ENCODE measurements at regions not wholly inside any gene's neighbourhood (a gene's known extent, or its start where the extent isn't known, plus 50 kb on each side); places are given as distances from the start of the nearest gene placed in this dataset.

DNA sequence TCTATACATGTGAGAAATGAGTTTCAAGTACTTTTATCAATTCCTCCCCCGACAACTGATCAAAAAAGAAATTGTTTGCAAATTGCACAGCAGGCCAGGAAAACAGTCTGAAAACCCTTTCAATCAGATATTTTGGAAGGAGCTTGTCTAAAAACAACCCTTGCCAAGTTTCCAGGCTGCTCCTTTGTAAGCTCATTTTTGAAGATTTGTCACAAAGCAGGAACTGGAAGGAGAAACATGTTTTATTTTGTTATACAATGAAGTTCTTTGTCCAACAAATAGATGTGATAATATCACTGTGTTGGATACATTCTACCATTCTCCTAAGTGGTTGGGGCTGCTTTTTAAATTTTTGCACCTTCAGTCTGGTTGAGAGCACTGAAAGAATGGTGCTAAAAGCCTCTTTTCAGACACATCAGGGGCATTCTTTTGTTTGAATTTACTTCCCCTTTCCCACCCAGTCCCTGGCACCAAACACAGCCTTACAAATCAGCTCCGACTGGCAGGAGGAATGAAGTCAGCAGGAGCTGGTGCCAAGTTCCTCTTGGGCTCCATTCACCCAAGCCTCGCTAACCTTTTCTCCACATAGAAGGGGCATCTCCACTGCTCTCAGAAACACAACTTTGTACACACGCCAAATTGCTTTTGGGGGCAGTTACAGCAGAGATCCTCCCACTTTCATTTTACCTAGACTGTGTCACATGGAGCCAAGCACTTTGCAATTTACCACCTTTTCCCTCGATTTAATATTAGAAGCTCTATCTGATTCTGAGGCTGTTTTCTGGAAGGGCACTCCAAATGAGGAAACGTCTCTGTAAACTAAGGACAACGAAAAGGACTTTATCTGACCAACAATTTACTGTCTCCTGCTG is 88.0 kb downstream of the C1D start:
- intact Hi-C loops (cut with micrococcal nuclease) (no loop called here), dilution Hi-C loops (cut with MboI; ENCODE audit: extremely low pct_ligation_motif_present, low sequenced_read_pairs) (no loop called here)
- CTCF ChIA-PET: interaction anchor here (0.8 to 1.9 kb wide), 4 partner anchors 10 to 55 kb away, joined by 3 to 7 read pairs (median 4); no protein-coding TSS in a partner anchor
- H3K27me3 ChIP-seq (ENCODE audit: control insufficient read depth in 2 of 2, insufficient read depth in 2 of 2, low read length in 2 of 2): no peaks in the 10 kb centered on the region
- peak overlapping the region; percentile 56 for H2AFZ ChIP-seq (ENCODE audit: low read depth, low read length)
- no peaks in the 10 kb centered on the region for H3K79me2 ChIP-seq (ENCODE audit: control insufficient read depth, insufficient read depth, low read length)
- POLR2A ChIA-PET: no interaction called here
- no peaks in the 10 kb centered on the region for H3K9me3 ChIP-seq (replicated peaks; ENCODE audit: control insufficient read depth, insufficient read depth, low read length)
- no peak overlapping the region for H3K27ac ChIP-seq (ENCODE audit: insufficient read depth, low read depth, low read length)
- no peaks in the 10 kb centered on the region for H3K9me1 ChIP-seq (replicated peaks; ENCODE audit: control insufficient read depth, extremely low read depth, insufficient read depth, low read length)
- H3K36me3 ChIP-seq (ENCODE audit: control insufficient read depth in 2 of 2, extremely low read depth in 1 of 2, insufficient read depth in 2 of 2, low read length in 2 of 2): no peaks in the 10 kb centered on the region
- H3K4me1 ChIP-seq (ENCODE audit: control insufficient read depth, extremely low read depth, insufficient read depth, low read length): peaks cover 6% of the 10 kb centered on the region
- H3K9ac ChIP-seq (replicated peaks; ENCODE audit: extremely low read depth, insufficient read depth, low read length): no peak overlapping the region
- no peak overlapping the region for H3K4me3 ChIP-seq (replicated peaks in 1 of 3; ENCODE audit: insufficient read depth in 1 of 3, low read depth in 1 of 3, low read length in 3 of 3)
- H4K20me1 ChIP-seq (replicated peaks; ENCODE audit: control insufficient read depth, extremely low read depth, insufficient read depth, low read length): no peaks in the 10 kb centered on the region
- TF ChIP-seq, protein P1, sequence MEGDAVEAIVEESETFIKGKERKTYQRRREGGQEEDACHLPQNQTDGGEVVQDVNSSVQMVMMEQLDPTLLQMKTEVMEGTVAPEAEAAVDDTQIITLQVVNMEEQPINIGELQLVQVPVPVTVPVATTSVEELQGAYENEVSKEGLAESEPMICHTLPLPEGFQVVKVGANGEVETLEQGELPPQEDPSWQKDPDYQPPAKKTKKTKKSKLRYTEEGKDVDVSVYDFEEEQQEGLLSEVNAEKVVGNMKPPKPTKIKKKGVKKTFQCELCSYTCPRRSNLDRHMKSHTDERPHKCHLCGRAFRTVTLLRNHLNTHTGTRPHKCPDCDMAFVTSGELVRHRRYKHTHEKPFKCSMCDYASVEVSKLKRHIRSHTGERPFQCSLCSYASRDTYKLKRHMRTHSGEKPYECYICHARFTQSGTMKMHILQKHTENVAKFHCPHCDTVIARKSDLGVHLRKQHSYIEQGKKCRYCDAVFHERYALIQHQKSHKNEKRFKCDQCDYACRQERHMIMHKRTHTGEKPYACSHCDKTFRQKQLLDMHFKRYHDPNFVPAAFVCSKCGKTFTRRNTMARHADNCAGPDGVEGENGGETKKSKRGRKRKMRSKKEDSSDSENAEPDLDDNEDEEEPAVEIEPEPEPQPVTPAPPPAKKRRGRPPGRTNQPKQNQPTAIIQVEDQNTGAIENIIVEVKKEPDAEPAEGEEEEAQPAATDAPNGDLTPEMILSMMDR (IDR thresholded peaks at IDR 0.05; ENCODE audit: extremely low read depth in 1 of 2, insufficient read depth in 1 of 2, low read depth in 1 of 2, low read length in 2 of 2): no peak
- TF ChIP-seq FOS (IDR thresholded peaks at IDR 0.05; ENCODE audit: borderline replicate concordance, insufficient read depth, low read length) (no peak), POLR2A (IDR thresholded peaks at IDR 0.05; ENCODE audit: low read depth, low read length) (no peak), POLR2AphosphoS5 (IDR thresholded peaks at IDR 0.05; ENCODE audit: insufficient read depth, low read depth, low read length) (no peak), MYC (IDR thresholded peaks at IDR 0.05; ENCODE audit: low read depth, low read length) (no peak), EZH2 (IDR thresholded peaks at IDR 0.05; ENCODE audit: borderline replicate concordance, low read depth, low read length, severe bottlenecking) (no peak)
- peak overlapping the region; percentile 33 for H3K4me2 ChIP-seq (ENCODE audit: insufficient read depth, low read length)
- BruUV-seq (replicated peaks): no TSS peak
- FAIRE-seq (peak; percentile 62), DNase-seq (ENCODE audit: low read depth, low spot score) (peak; percentile 71)
